Neural cell (in vitro differentiated cells): ENCODE measurements at regions not wholly inside any gene's neighbourhood (a gene's known extent, or its start where the extent isn't known, plus 50 kb on each side); places are given as distances from the start of the nearest gene placed in this dataset.

Source experiments
- EP300 ChIP-seq: fragments of 450-650 bp; conservative IDR thresholded peaks from 2 replicates; pipeline ENCODE4 v1.6.1; 2014; ENCODE audit warnings: antibody characterized with exemption, mild to moderate bottlenecking, moderate library complexity; ENCODE audit not compliant: poor library complexity, severe bottlenecking
- EZH2 ChIP-seq: fragments of 200-600, 300-800 bp; shearing (Covaris generic), sonication (generic); IDR thresholded peaks from 2 replicates; pipeline ENCODE4 v1.6.1; 2014; ENCODE audit warnings: antibody characterized with exemption, low read length, borderline replicate concordance, mild to moderate bottlenecking; ENCODE audit not compliant: insufficient read depth, poor library complexity, severe bottlenecking
- POLR2AphosphoS5 ChIP-seq: IDR thresholded peaks from 2 replicates; pipeline ENCODE4 v1.6.1; 2012
- TAF1 ChIP-seq: IDR thresholded peaks from 2 replicates; pipeline ENCODE4 v1.6.1; 2012; ENCODE audit warnings: low read depth
- TF ChIP-seq, protein P1 (sequence below): fragments of 450-650 bp; IDR thresholded peaks from 2 replicates; pipeline ENCODE4 v1.5.1; 2014; ENCODE audit warnings: antibody characterized with exemption, mild to moderate bottlenecking, moderate library complexity; ENCODE audit not compliant: poor library complexity, severe bottlenecking

DNA sequence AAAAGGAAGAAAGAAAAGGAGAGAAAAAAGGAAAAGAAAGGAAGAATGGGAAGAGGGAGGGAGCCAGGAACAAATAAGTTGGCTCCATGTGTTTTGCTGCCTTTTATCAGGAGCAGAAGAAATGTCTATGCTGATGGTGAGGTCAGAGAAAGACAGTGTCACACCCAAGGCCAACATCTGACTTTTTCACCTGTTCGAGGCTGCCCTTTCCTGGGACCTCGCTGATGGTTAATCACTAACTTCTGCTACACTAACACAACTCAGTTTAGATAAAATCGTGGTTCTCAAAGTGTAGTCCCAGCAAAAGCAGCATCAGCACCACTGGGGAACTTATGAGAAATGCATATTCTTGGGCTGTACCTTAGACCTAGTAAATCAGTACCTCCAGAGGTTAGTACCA is 88.2 kb upstream of the FER start:
- TF ChIP-seq, protein P1, sequence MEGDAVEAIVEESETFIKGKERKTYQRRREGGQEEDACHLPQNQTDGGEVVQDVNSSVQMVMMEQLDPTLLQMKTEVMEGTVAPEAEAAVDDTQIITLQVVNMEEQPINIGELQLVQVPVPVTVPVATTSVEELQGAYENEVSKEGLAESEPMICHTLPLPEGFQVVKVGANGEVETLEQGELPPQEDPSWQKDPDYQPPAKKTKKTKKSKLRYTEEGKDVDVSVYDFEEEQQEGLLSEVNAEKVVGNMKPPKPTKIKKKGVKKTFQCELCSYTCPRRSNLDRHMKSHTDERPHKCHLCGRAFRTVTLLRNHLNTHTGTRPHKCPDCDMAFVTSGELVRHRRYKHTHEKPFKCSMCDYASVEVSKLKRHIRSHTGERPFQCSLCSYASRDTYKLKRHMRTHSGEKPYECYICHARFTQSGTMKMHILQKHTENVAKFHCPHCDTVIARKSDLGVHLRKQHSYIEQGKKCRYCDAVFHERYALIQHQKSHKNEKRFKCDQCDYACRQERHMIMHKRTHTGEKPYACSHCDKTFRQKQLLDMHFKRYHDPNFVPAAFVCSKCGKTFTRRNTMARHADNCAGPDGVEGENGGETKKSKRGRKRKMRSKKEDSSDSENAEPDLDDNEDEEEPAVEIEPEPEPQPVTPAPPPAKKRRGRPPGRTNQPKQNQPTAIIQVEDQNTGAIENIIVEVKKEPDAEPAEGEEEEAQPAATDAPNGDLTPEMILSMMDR: no peak
- TF ChIP-seq TAF1 (no peak), POLR2AphosphoS5 (no peak), EZH2 (no peak), EP300 (no peak)
